Cardiac muscle cell (in vitro differentiated cells and primary cell): ENCODE measurements at regions not wholly inside any gene's neighbourhood (a gene's known extent, or its start where the extent isn't known, plus 50 kb on each side); places are given as distances from the start of the nearest gene placed in this dataset.

Experiments used
- DNase-seq, 2 donors: peaks; one replicate each; pipeline versions ENCODE4 v3.0.0 to v3.0.0-alpha.2; 2010 to 2017; ENCODE audit warnings: low read depth in 1 of 2, low spot score in 1 of 2
- H3K27ac ChIP-seq: fragments of 200-600 bp; sonication (generic); 2 replicates; pipeline ENCODE4 v1.5.1; 2016
- H3K27me3 ChIP-seq: fragments of 200-600 bp; sonication (generic); 2 replicates; pipeline ENCODE4 v1.6.0; 2016; ENCODE audit warnings: control low read depth
- H3K36me3 ChIP-seq: fragments of 200-600 bp; sonication (generic); 2 replicates; pipeline ENCODE4 v1.5.1; 2016; ENCODE audit warnings: control low read depth
- H3K4me1 ChIP-seq: fragments of 200-600 bp; sonication (generic); 2 replicates; pipeline ENCODE4 v1.8.1; 2017; ENCODE audit warnings: low read depth, mild to moderate bottlenecking, mixed run types
- H3K4me3 ChIP-seq: fragments of 200-600 bp; sonication (generic); 2 replicates; pipeline ENCODE4 v1.5.1; 2016; ENCODE audit warnings: mild to moderate bottlenecking
- H3K9me3 ChIP-seq: fragments of 200-600 bp; sonication (generic); 2 replicates; pipeline ENCODE4 v1.5.1; 2017; ENCODE audit warnings: low read depth, mild to moderate bottlenecking, control low read depth
- CTCF ChIP-seq: IDR thresholded peaks from 2 replicates; pipeline ENCODE4 v1.5.1; 2012; ENCODE audit warnings: low read depth, mild to moderate bottlenecking, low read length

- Histone ChIP-seq H3K4me1 (no peaks in the 10 kb centered on the region), H3K36me3 (no peaks in the 10 kb centered on the region), H3K9me3 (no peaks in the 10 kb centered on the region), H3K4me3 (no peak overlapping the region), H3K27me3 (no peaks in the 10 kb centered on the region), H3K27ac (no peak overlapping the region)
- TF ChIP-seq CTCF: no peak
- DNase-seq: no peak
Observed at GRCh38 chr9:7854763-7855162, 55.2 kb upstream of the DMAC1 start.
